ENCODE measurements at regions not wholly inside any gene's neighbourhood (a gene's known extent, or its start where the extent isn't known, plus 50 kb on each side); places are given as distances from the start of the nearest gene placed in this dataset.
A peak's percentile ranks its signal among the peaks of the same experiment; 100 is the strongest.

GRCh38 chr12:46438256-46438655 lies 65.7 kb upstream of the SLC38A2 start:
- no TSS peak for BruUV-seq (replicated peaks)
- H3K4me2 ChIP-seq (ENCODE audit: low read length) = no peak overlapping the region
- 0 out of 2 replicates have a peak overlapping the region, but pooled peaks have one; percentile 58 for H3K27ac ChIP-seq (ENCODE audit: low read depth, low read length)
- ChIA-PET CTCF (no interaction called here), RAD21 (ENCODE audit: low non-redundant PET in 1 of 2, low total read pairs in 2 of 2, uncharacterized antibody in 2 of 2, unreplicated experiment in 2 of 2) (no interaction called here), POLR2A (no interaction called here)
- H3K36me3 ChIP-seq (ENCODE audit: control insufficient read depth in 1 of 2, insufficient read depth in 2 of 2, low read length in 2 of 2) = no peaks in the 10 kb centered on the region
- H3K27me3 ChIP-seq (ENCODE audit: insufficient read depth, low read length) = no peaks in the 10 kb centered on the region
- no peak overlapping the region for H2AFZ ChIP-seq (ENCODE audit: low read depth, low read length, poor library complexity, severe bottlenecking)
- peaks cover 74 to 97% of the 10 kb centered on the region in 2 experiments for H3K4me1 ChIP-seq (ENCODE audit: control insufficient read depth in 1 of 2, insufficient read depth in 2 of 2, low read length in 2 of 2)
- TF ChIP-seq ZFX (IDR thresholded peaks at IDR 0.05) (no peak), EGR1 (IDR thresholded peaks at IDR 0.05; ENCODE audit: low read depth) (no peak), CTCF (IDR thresholded peaks at IDR 0.05 in 2 of 3, conservative IDR thresholded peaks at IDR 0.05 in 1 of 3; ENCODE audit: borderline replicate concordance in 1 of 3, insufficient read depth in 1 of 3, low read depth in 2 of 3, low read length in 2 of 3) (no peak), ZNF274 (IDR thresholded peaks at IDR 0.05; ENCODE audit: low read depth, low read length) (no peak), ATF3 (IDR thresholded peaks at IDR 0.05) (no peak), EZH2 (IDR thresholded peaks at IDR 0.05) (no peak), EZH2phosphoT487 (IDR thresholded peaks at IDR 0.05; ENCODE audit: borderline replicate concordance) (no peak), JUND (IDR thresholded peaks at IDR 0.05) (no peak), CEBPB (IDR thresholded peaks at IDR 0.05; ENCODE audit: low read depth) (no peak), ZBTB33 (IDR thresholded peaks at IDR 0.05; ENCODE audit: extremely low read depth, insufficient replicate concordance, low read length) (no peak), ELF1 (IDR thresholded peaks at IDR 0.05; ENCODE audit: borderline replicate concordance, low read depth) (no peak), YY1 (IDR thresholded peaks at IDR 0.05; ENCODE audit: extremely low read depth, insufficient replicate concordance, low read depth, low read length) (no peak), TCF7L2 (IDR thresholded peaks at IDR 0.05; ENCODE audit: borderline replicate concordance, extremely low read depth, insufficient read depth, insufficient read length) (no peak)
- H3K79me2 ChIP-seq (ENCODE audit: insufficient read depth, low read length) = no peaks in the 10 kb centered on the region; the same call in 1 of the 2 replicates
- H4K20me1 ChIP-seq (ENCODE audit: insufficient read depth) = no peaks in the 10 kb centered on the region
- no peak for DNase-seq (ENCODE audit: low read depth, low spot score)
- no peaks in the 10 kb centered on the region for H3K9me3 ChIP-seq (ENCODE audit: control insufficient read depth in 1 of 2, insufficient read depth in 1 of 2, low read depth in 1 of 2, low read length in 2 of 2)
- no peak for ATAC-seq
- intact Hi-C loops (cut with micrococcal nuclease) = no loop called here
- peak overlapping the region; percentile 15; the same call in 1 of the 2 replicates for H3K9ac ChIP-seq (ENCODE audit: low read length)
- H3K4me3 ChIP-seq (replicated peaks in 1 of 2; ENCODE audit: low read depth in 1 of 2, low read length in 2 of 2) = no peak overlapping the region
- no peaks in the 10 kb centered on the region for H3K9me2 ChIP-seq (ENCODE audit: insufficient read depth)

Measured in HCT116 (cell line).